ENCODE measurements at regions not wholly inside any gene's neighbourhood (a gene's known extent, or its start where the extent isn't known, plus 50 kb on each side); places are given as distances from the start of the nearest gene placed in this dataset.

GRCh38 chr6:11449408-11449807 lies 88.1 kb upstream of the TMEM170B start:
- no peak overlapping the region for H3K4me2 ChIP-seq (ENCODE audit: low read depth, low read length, poor library complexity, severe bottlenecking)
- H3K4me3 ChIP-seq (ENCODE audit: insufficient read depth, low read length, poor library complexity, severe bottlenecking), result no peak overlapping the region
- TF ChIP-seq EZH2phosphoT487 (conservative IDR thresholded peaks at IDR 0.05; ENCODE audit: low read length) (no peak), CTCF (IDR thresholded peaks at IDR 0.05; ENCODE audit: insufficient read depth, low read length, poor library complexity, severe bottlenecking) (no peak)
- H3K9me2 ChIP-seq (replicated peaks; ENCODE audit: insufficient read depth, low read length), result no peaks in the 10 kb centered on the region
- peaks cover 3% of the 10 kb centered on the region; the same call in 1 of the 2 replicates for H3F3A ChIP-seq (ENCODE audit: insufficient read depth)
- H2AFZ ChIP-seq (ENCODE audit: low read depth, low read length, severe bottlenecking), result no peak overlapping the region
- H3K27me3 ChIP-seq (ENCODE audit: low read length), result no peaks in the 10 kb centered on the region
- H3K36me3 ChIP-seq (ENCODE audit: low read length), result peaks cover 11% of the 10 kb centered on the region; the same call in 1 of the 2 replicates
- no peaks in the 10 kb centered on the region for H4K20me1 ChIP-seq (ENCODE audit: low read depth, low read length)
- no peaks in the 10 kb centered on the region for H3K9me3 ChIP-seq (ENCODE audit: insufficient read depth, low read length)
- H3K9ac ChIP-seq (ENCODE audit: low read length), result no peak overlapping the region
- no peak overlapping the region for H3K27ac ChIP-seq (ENCODE audit: low read depth, low read length)
- H3K79me2 ChIP-seq (ENCODE audit: insufficient read depth, low read length), result no peaks in the 10 kb centered on the region

- H2AFZ ChIP-seq (ENCODE audit: low read depth, low read length, severe bottlenecking), result peak overlapping the region; percentile 0
- H3K9me3 ChIP-seq (ENCODE audit: insufficient read depth, low read length), result no peaks in the 10 kb centered on the region
- no peak overlapping the region for H3K4me2 ChIP-seq (ENCODE audit: low read depth, low read length, poor library complexity, severe bottlenecking)
- TF ChIP-seq EZH2phosphoT487 (conservative IDR thresholded peaks at IDR 0.05; ENCODE audit: low read length) (no peak), CTCF (IDR thresholded peaks at IDR 0.05; ENCODE audit: insufficient read depth, low read length, poor library complexity, severe bottlenecking) (no peak)
- no peak overlapping the region for H3K27ac ChIP-seq (ENCODE audit: low read depth, low read length)
- H3K79me2 ChIP-seq (ENCODE audit: insufficient read depth, low read length), result no peaks in the 10 kb centered on the region
- H3K36me3 ChIP-seq (ENCODE audit: low read length), result peaks cover 11% of the 10 kb centered on the region; the same call in 1 of the 2 replicates
- no peaks in the 10 kb centered on the region for H4K20me1 ChIP-seq (ENCODE audit: low read depth, low read length)
- no peaks in the 10 kb centered on the region for H3K9me2 ChIP-seq (replicated peaks; ENCODE audit: insufficient read depth, low read length)
- no peaks in the 10 kb centered on the region for H3K27me3 ChIP-seq (ENCODE audit: low read length)
- H3K4me3 ChIP-seq (ENCODE audit: insufficient read depth, low read length, poor library complexity, severe bottlenecking), result no peak overlapping the region
- peaks cover 3% of the 10 kb centered on the region; the same call in 1 of the 2 replicates for H3F3A ChIP-seq (ENCODE audit: insufficient read depth)
- H3K9ac ChIP-seq (ENCODE audit: low read length), result no peak overlapping the region
Measured at GRCh38 chr6:11448038-11448437, 89.5 kb upstream of the TMEM170B start.

- Histone ChIP-seq H3K4me3 (ENCODE audit: insufficient read depth, low read length, poor library complexity, severe bottlenecking) (no peak overlapping the region), H3K9ac (ENCODE audit: low read length) (no peak overlapping the region), H3K27me3 (ENCODE audit: low read length) (no peaks in the 10 kb centered on the region), H3K9me3 (ENCODE audit: insufficient read depth, low read length) (no peaks in the 10 kb centered on the region), H3F3A (ENCODE audit: insufficient read depth) (peaks cover 3% of the 10 kb centered on the region; the same call in 1 of the 2 replicates), H3K27ac (ENCODE audit: low read depth, low read length) (no peak overlapping the region), H3K9me2 (replicated peaks; ENCODE audit: insufficient read depth, low read length) (no peaks in the 10 kb centered on the region), H4K20me1 (ENCODE audit: low read depth, low read length) (no peaks in the 10 kb centered on the region), H2AFZ (ENCODE audit: low read depth, low read length, severe bottlenecking) (peak overlapping the region; percentile 0), H3K36me3 (ENCODE audit: low read length) (peaks cover 11% of the 10 kb centered on the region; the same call in 1 of the 2 replicates), H3K79me2 (ENCODE audit: insufficient read depth, low read length) (no peaks in the 10 kb centered on the region), H3K4me2 (ENCODE audit: low read depth, low read length, poor library complexity, severe bottlenecking) (no peak overlapping the region)
- TF ChIP-seq CTCF (IDR thresholded peaks at IDR 0.05; ENCODE audit: insufficient read depth, low read length, poor library complexity, severe bottlenecking) (no peak), EZH2phosphoT487 (conservative IDR thresholded peaks at IDR 0.05; ENCODE audit: low read length) (no peak)
Measured at GRCh38 chr6:11447265-11447664, 90.3 kb upstream of the TMEM170B start.

Data from SU-DHL-6 (cell line).